HG02852 (cell line): ENCODE measurements at regions not wholly inside any gene's neighbourhood (a gene's known extent, or its start where the extent isn't known, plus 50 kb on each side); places are given as distances from the start of the nearest gene placed in this dataset.

Experiments
- ATAC-seq: cut with Tn5 transposase; IDR thresholded peaks from one replicate; pipeline ENCODE4 v1.9.1; 2021; ENCODE audit warnings: mild to moderate bottlenecking, moderate library complexity; ENCODE audit not compliant: unreplicated experiment

GRCh38 chr3:31244929-31245817 is 287.6 kb upstream of the STT3B start:
- no peak for ATAC-seq

GRCh38 chr3:31246293-31247062 is 286.2 kb upstream of the STT3B start:
- ATAC-seq = no peak

GRCh38 chr3:31247063-31247447 is 285.7 kb upstream of the STT3B start:
- no peak for ATAC-seq

- ATAC-seq = peak; percentile 59
These were observed 284.7 kb upstream of the STT3B start for GRCh38 chr3:31247850-31248562.

GRCh38 chr3:31248563-31248992 is 284.1 kb upstream of the STT3B start:
- peak; percentile 6 for ATAC-seq

- peak; percentile 28 for ATAC-seq
These were observed 283.2 kb upstream of the STT3B start for GRCh38 chr3:31249545-31249944.

- ATAC-seq = no peak
These were observed 282.5 kb upstream of the STT3B start for GRCh38 chr3:31250116-31250777.

- no peak for ATAC-seq
These were observed 281.6 kb upstream of the STT3B start for GRCh38 chr3:31251083-31251482.

- peak; percentile 29 for ATAC-seq
These were observed 280.2 kb upstream of the STT3B start for GRCh38 chr3:31252216-31253185.

GRCh38 chr3:31253782-31254181 is 278.9 kb upstream of the STT3B start:
- no peak for ATAC-seq

GRCh38 chr3:31254483-31254882 is 278.2 kb upstream of the STT3B start:
- ATAC-seq = no peak

GRCh38 chr3:31255007-31255581 is 277.6 kb upstream of the STT3B start:
- ATAC-seq = no peak

- no peak for ATAC-seq
These were observed 270.5 kb upstream of the STT3B start for GRCh38 chr3:31262201-31262600.

- ATAC-seq = no peak
These were observed 268.8 kb upstream of the STT3B start for GRCh38 chr3:31263897-31264296.

GRCh38 chr3:31265646-31266428 is 266.9 kb upstream of the STT3B start:
- no peak for ATAC-seq

GRCh38 chr3:31268868-31269267 is 263.9 kb upstream of the STT3B start:
- no peak for ATAC-seq

GRCh38 chr3:31270010-31270409 is 262.7 kb upstream of the STT3B start:
- ATAC-seq = no peak

- no peak for ATAC-seq
These were observed 258.2 kb upstream of the STT3B start for GRCh38 chr3:31274326-31275024.
